GM23248 (cell line): ENCODE measurements at regions not wholly inside any gene's neighbourhood (a gene's known extent, or its start where the extent isn't known, plus 50 kb on each side); places are given as distances from the start of the nearest gene placed in this dataset.

Experiments
- EZH2 ChIP-seq: fragments of 200-600 bp; sonication (generic); IDR thresholded peaks from 2 replicates; pipeline ENCODE4 v1.6.1; 2018; ENCODE audit warnings: antibody characterized with exemption, mild to moderate bottlenecking; ENCODE audit not compliant: insufficient read depth, poor library complexity, severe bottlenecking
- EZH2phosphoT487 ChIP-seq: fragments of 200-600 bp; sonication (generic); IDR thresholded peaks from 2 replicates; pipeline ENCODE4 v1.6.1; 2018; ENCODE audit warnings: antibody characterized with exemption, moderate library complexity, mild to moderate bottlenecking, low read depth; ENCODE audit not compliant: insufficient read depth

DNA sequence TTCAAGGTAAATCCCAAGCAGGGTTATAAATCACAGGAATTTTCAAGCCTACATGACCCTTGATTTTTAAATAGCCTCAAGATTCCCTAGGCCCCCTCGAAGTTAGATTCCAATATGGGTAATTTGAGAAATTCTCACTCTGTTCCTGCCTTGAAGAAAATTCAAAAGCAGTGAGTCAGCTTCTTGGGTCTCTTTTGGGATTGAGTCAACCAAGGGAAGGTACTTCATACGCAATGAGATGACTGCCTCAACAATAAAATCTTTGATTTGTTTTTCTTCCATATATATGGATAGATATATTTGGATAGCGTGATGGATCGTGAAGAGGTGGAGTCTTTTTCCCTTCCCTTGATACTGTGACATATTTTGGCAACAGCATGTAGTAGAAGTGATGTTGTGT is 180.4 kb upstream of the ATP2B1 start:
- TF ChIP-seq EZH2 (no peak), EZH2phosphoT487 (no peak)
